ENCODE measurements at regions not wholly inside any gene's neighbourhood (a gene's known extent, or its start where the extent isn't known, plus 50 kb on each side); places are given as distances from the start of the nearest gene placed in this dataset.

- TF ChIP-seq POLR2A (IDR thresholded peaks at IDR 0.05) (no peak), EP300 (IDR thresholded peaks at IDR 0.05) (no peak), POLR2AphosphoS5 (IDR thresholded peaks at IDR 0.05) (no peak)
- TF ChIP-seq, protein P1, sequence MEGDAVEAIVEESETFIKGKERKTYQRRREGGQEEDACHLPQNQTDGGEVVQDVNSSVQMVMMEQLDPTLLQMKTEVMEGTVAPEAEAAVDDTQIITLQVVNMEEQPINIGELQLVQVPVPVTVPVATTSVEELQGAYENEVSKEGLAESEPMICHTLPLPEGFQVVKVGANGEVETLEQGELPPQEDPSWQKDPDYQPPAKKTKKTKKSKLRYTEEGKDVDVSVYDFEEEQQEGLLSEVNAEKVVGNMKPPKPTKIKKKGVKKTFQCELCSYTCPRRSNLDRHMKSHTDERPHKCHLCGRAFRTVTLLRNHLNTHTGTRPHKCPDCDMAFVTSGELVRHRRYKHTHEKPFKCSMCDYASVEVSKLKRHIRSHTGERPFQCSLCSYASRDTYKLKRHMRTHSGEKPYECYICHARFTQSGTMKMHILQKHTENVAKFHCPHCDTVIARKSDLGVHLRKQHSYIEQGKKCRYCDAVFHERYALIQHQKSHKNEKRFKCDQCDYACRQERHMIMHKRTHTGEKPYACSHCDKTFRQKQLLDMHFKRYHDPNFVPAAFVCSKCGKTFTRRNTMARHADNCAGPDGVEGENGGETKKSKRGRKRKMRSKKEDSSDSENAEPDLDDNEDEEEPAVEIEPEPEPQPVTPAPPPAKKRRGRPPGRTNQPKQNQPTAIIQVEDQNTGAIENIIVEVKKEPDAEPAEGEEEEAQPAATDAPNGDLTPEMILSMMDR (IDR thresholded peaks at IDR 0.05) = no peak
Measured at GRCh38 chr21:32127081-32127480, 151.8 kb downstream of the MIS18A start.

Data from upper lobe of left lung (tissue), 4 donors.